ENCODE measurements at regions not wholly inside any gene's neighbourhood (a gene's known extent, or its start where the extent isn't known, plus 50 kb on each side); places are given as distances from the start of the nearest gene placed in this dataset.

GRCh38 chr7:128145191-128145590, 95.9 kb upstream of the LEP start:
- TF ChIP-seq CTCF (conservative IDR thresholded peaks at IDR 0.05; ENCODE audit: control insufficient read depth, insufficient read depth, low read depth, low read length), result no peak
- no peak for DNase-seq (ENCODE audit: low read depth)
- no peak overlapping the region for H3K4me3 ChIP-seq (ENCODE audit: control insufficient read depth, low read depth, low read length)

- no peak overlapping the region for H3K4me3 ChIP-seq (ENCODE audit: control insufficient read depth, low read depth, low read length)
- no peak for TF ChIP-seq CTCF (conservative IDR thresholded peaks at IDR 0.05; ENCODE audit: control insufficient read depth, insufficient read depth, low read depth, low read length)
- DNase-seq (ENCODE audit: low read depth), result no peak
Measured at GRCh38 chr7:128146052-128146451, 95.0 kb upstream of the LEP start.

GRCh38 chr7:128148676-128149075, 92.4 kb upstream of the LEP start:
- TF ChIP-seq CTCF (conservative IDR thresholded peaks at IDR 0.05; ENCODE audit: control insufficient read depth, insufficient read depth, low read depth, low read length), result no peak

GRCh38 chr7:128150223-128150865, 90.7 kb upstream of the LEP start:
- TF ChIP-seq CTCF (conservative IDR thresholded peaks at IDR 0.05; ENCODE audit: control insufficient read depth, insufficient read depth, low read depth, low read length), result no peak
- no peak overlapping the region for H3K4me3 ChIP-seq (ENCODE audit: control insufficient read depth, low read depth, low read length)

More at GRCh38 chr7:128148676-128149075, 92.4 kb upstream of the LEP start:
- H3K4me3 ChIP-seq (ENCODE audit: control insufficient read depth, low read depth, low read length), result no peak overlapping the region
- DNase-seq (ENCODE audit: low read depth), result no peak

GRCh38 chr7:128151635-128152034, 89.4 kb upstream of the LEP start:
- no peak for TF ChIP-seq CTCF (conservative IDR thresholded peaks at IDR 0.05; ENCODE audit: control insufficient read depth, insufficient read depth, low read depth, low read length)
- no peak overlapping the region for H3K4me3 ChIP-seq (ENCODE audit: control insufficient read depth, low read depth, low read length)
- no peak for DNase-seq (ENCODE audit: low read depth)

More at GRCh38 chr7:128150223-128150865, 90.7 kb upstream of the LEP start:
- no peak for DNase-seq (ENCODE audit: low read depth)

- no peak for DNase-seq (ENCODE audit: low read depth)
- H3K4me3 ChIP-seq (ENCODE audit: control insufficient read depth, low read depth, low read length), result no peak overlapping the region
- no peak for TF ChIP-seq CTCF (conservative IDR thresholded peaks at IDR 0.05; ENCODE audit: control insufficient read depth, insufficient read depth, low read depth, low read length)
Measured at GRCh38 chr7:128152721-128153120, 88.4 kb upstream of the LEP start.

- H3K4me3 ChIP-seq (ENCODE audit: control insufficient read depth, low read depth, low read length), result no peak overlapping the region
- no peak for TF ChIP-seq CTCF (conservative IDR thresholded peaks at IDR 0.05; ENCODE audit: control insufficient read depth, insufficient read depth, low read depth, low read length)
- no peak for DNase-seq (ENCODE audit: low read depth)
Measured at GRCh38 chr7:128153436-128153835, 87.6 kb upstream of the LEP start.

All from fibroblast of mammary gland (primary cell).